HFF-Myc (cell line): ENCODE measurements at regions not wholly inside any gene's neighbourhood (a gene's known extent, or its start where the extent isn't known, plus 50 kb on each side); places are given as distances from the start of the nearest gene placed in this dataset.
A peak's percentile ranks its signal among the peaks of the same experiment; 100 is the strongest.
"Not testable (repeated sequence)": the region's sequence is repeated elsewhere in the genome, so short reads cannot be mapped to it uniquely, and the experiment has no call there.

Experiments
- DNase-seq: peaks from one replicate; pipeline ENCODE4 v3.0.0-alpha.2; 2011; ENCODE audit warnings: low read depth; ENCODE audit errors: extremely low read depth
- H3K4me3 ChIP-seq: replicated peaks from 2 replicates; pipeline ENCODE4 v1.5.1; 2011; ENCODE audit warnings: low read depth, mild to moderate bottlenecking, control low read depth, low read length
- CTCF ChIP-seq: IDR thresholded peaks from 2 replicates; pipeline ENCODE4 v1.5.1; 2012; ENCODE audit warnings: mild to moderate bottlenecking, low read depth, low read length, control low read depth; ENCODE audit errors: missing control alignments

DNA sequence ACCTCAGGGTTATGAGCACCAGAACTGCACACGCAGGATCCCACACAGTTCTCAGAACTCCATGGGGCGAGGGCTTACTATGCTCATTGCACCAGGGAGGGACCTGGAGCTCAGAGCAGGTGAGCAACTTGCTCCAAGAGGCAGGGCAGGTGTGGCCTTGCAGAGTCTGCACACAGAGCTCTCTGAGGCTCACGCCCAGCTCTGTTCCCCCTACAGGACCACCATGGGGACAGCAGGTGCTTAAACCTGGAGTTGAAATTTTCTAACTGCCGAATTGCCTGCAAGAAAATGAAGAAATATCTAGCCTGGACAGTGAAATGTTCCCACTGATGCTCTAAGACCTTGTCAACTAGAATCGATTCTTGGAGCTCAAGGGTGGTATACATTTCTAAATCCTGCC, 49.9 kb upstream of the MSMB start:
- not testable (repeated sequence) for DNase-seq

GRCh38 chr10:46096446-46096845, 50.4 kb upstream of the MSMB start:
- DNase-seq: no peak
- no peak overlapping the region for H3K4me3 ChIP-seq
- no peak for TF ChIP-seq CTCF

More for the DNA sequence above, 49.9 kb upstream of the MSMB start:
- not testable (repeated sequence) for H3K4me3 ChIP-seq

DNA sequence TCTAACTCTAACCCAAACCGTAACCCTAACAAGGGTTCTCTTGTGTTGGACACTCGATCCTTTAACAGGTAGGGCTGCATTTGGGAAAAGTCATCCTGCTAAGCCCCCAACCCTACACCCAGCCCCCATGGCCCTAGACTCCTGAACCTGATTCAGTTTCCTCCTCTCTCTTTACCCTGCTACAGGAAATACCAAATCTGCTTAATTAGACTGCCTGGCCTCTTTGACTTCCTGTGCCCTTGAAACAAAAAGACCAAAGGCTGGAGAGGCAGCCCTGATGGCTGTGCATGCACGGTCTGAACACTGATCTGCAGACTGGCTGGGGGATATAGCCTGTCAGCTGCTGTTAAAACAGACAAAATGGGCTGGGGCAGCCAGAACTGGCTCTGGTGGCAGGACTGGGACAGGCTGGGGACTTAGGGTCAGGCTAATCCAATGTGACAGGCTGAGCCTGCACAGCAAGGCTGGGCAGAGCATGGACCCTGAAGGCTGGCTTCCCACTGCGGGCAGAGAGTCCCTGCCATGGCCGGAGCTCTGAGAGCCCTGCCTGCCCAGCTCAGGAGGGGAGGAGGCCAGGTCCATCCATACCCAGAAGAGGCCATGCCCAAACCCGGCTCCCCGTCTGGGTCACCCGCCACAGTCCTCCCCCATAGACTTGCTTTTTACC, 51.0 kb upstream of the MSMB start:
- H3K4me3 ChIP-seq: no peak overlapping the region
- no peak for DNase-seq
- TF ChIP-seq CTCF: no peak

GRCh38 chr10:46097576-46098317, 51.7 kb upstream of the MSMB start:
- no peak for DNase-seq
- no peak overlapping the region for H3K4me3 ChIP-seq
- TF ChIP-seq CTCF: no peak

GRCh38 chr10:46098386-46098785, 52.3 kb upstream of the MSMB start:
- no peak for DNase-seq
- no peak overlapping the region for H3K4me3 ChIP-seq
- TF ChIP-seq CTCF: no peak

GRCh38 chr10:46098925-46099324, 52.9 kb upstream of the MSMB start:
- not testable (repeated sequence) for DNase-seq, H3K4me3 ChIP-seq

DNA sequence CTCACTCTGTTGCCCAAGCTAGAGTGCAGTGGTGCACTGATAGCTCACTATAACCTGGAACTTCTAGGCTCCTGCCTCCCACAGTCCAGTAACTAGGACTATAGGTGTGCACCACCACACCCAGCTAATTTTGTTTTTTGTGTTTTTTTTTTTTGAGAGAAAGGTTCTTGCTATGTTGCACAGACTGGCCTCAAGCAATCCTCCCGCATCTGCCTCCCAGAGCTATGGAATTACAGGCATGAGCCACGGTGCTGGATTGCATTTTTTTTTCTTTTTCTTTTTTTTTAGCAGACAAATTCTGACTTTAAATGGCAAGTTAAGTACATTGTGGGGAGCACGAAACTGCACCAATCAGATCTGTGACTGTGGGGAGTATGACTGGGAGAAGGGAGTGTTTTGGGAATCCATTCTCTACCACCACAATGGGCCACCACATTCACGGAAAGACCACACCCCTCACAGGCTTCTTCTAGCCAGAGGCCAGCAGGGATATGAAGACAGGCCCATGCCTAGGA, 58.1 kb upstream of the MSMB start:
- no peak for TF ChIP-seq CTCF
- no peak for DNase-seq
- no peak overlapping the region for H3K4me3 ChIP-seq

DNA sequence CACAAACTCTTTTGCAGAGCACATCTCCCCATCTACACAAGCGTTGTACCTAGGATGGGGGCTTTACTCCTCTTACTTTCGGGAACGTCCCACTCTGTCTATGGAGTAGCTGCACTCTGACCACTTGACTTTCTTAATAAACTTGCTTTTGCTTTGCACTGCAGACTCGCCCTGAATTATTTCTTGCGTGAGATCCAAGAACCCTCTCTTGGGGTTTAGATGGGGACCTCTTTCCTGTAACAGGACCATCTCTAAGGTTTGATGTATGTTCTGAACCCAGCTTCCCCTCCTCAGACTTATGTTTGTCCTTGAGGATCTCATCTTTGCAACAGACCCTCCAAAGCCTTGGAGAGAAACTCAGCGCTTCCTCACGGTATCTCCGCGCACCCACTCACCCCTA, 59.3 kb upstream of the MSMB start:
- H3K4me3 ChIP-seq, DNase-seq: not testable (repeated sequence)

DNA sequence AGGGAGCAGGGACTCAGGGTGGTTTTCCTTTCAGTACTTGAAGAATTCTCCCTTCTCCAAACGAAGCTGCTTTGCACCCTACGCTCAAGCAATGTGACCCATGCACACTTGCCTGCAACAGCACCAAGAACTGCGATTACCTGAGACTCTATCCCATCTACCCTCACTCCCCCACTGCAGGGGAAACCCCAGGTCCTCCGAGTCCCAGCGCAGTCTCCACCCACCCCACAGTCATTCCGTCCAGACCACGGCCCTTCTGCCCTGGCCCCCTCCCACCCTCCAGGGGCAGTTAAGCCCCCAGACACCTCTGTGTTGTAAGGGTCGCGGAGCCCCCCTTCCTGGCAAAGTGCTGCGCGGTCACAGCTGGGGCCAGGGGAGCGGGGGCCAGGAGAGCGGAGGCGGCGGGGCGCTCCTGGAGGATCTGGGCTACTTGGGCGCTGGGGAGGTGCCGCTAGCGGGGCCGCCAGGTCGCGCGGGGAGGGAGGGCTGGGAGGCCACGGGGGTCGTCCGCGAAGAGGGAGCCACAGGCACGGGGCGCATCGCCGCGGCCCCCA, 59.9 kb upstream of the MSMB start:
- not testable (repeated sequence) for DNase-seq
- peak overlapping the region; percentile 30 for H3K4me3 ChIP-seq
